Thoracic aorta (tissue), 2 donors: ENCODE measurements at regions not wholly inside any gene's neighbourhood (a gene's known extent, or its start where the extent isn't known, plus 50 kb on each side); places are given as distances from the start of the nearest gene placed in this dataset.

Source experiments
- ATAC-seq: fragments of 150-250 bp; one replicate; pipeline ENCODE4 v1.8.0; 2017; ENCODE audit warnings: low read depth; ENCODE audit not compliant: insufficient number of reproducible peaks, low FRiP score
- DNase-seq: peaks from one replicate; pipeline ENCODE4 v3.0.0-alpha.2; 2020; ENCODE audit warnings: low spot score
- H3K27ac ChIP-seq, 2 donors: fragments of 200-600 bp; sonication (generic); 1 replicate in 1 of 2; 2 replicates in 1 of 2; pipeline ENCODE4 v1.5.1; 2016; ENCODE audit warnings: mild to moderate bottlenecking in 2 of 2, moderate library complexity in 2 of 2
- H3K27me3 ChIP-seq: fragments of 200-600 bp; sonication (generic); replicated peaks from 2 replicates; pipeline ENCODE4 v1.6.0; 2016; ENCODE audit warnings: mild to moderate bottlenecking; ENCODE audit not compliant: insufficient read depth
- H3K36me3 ChIP-seq: fragments of 200-600 bp; sonication (generic); one replicate; pipeline ENCODE4 v1.5.1; 2016
- H3K4me1 ChIP-seq, 2 donors: fragments of 200-600 bp; sonication (generic); 1 replicate in 1 of 2; 2 replicates in 1 of 2; pipeline versions ENCODE4 v1.5.1 to v1.6.0; 2016; ENCODE audit warnings: low read depth in 2 of 2, mild to moderate bottlenecking in 1 of 2; ENCODE audit not compliant: control insufficient read depth in 1 of 2
- H3K4me3 ChIP-seq: fragments of 200-600 bp; sonication (generic); 2 replicates; pipeline ENCODE4 v1.5.1; 2016; ENCODE audit warnings: mild to moderate bottlenecking
- H3K9me3 ChIP-seq: fragments of 200-600 bp; sonication (generic); 2 replicates; pipeline ENCODE4 v1.5.1; 2016
- CTCF ChIP-seq: fragments of 200-600 bp; sonication (generic); IDR thresholded peaks from one replicate; pipeline ENCODE4 v1.5.1; 2019; ENCODE audit warnings: antibody characterized with exemption

- DNase-seq (no peak), ATAC-seq (no peak)
- H3K27ac ChIP-seq: no peak overlapping the region
- H3K9me3 ChIP-seq: no peaks in the 10 kb centered on the region
- H3K4me3 ChIP-seq: no peak overlapping the region
- H3K27me3 ChIP-seq: no peaks in the 10 kb centered on the region
- peaks cover 5% of the 10 kb centered on the region in 2 donors for H3K4me1 ChIP-seq
- H3K36me3 ChIP-seq: no peaks in the 10 kb centered on the region
- no peak for TF ChIP-seq CTCF
Observed at GRCh38 chr3:175896655-175897054, 1037.5 kb downstream of the NAALADL2 start.

DNA sequence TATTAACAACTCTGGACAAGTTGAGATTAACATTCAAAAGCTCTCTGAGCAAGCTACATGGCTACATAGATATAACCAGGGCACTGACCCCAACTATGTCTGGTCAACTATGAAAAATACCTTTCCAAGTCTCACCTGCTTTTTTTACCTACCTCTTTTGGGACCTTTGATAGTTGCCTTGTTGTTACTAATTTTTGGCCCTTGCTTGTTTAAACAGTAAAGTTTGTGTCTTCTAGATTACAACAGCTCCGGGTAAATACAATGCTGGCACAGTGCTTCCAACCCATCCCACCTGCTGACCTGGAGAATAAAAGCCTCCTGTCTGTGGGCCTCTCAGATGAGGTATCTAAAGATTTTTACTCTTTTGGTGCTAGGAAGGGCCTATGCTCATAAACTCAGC lies 1036.6 kb downstream of the NAALADL2 start:
- Histone ChIP-seq H3K4me1 (peaks cover 5% of the 10 kb centered on the region in 2 donors), H3K36me3 (no peaks in the 10 kb centered on the region), H3K9me3 (no peaks in the 10 kb centered on the region), H3K27ac (no peak overlapping the region), H3K4me3 (no peak overlapping the region), H3K27me3 (no peaks in the 10 kb centered on the region)
- TF ChIP-seq CTCF: no peak
- no peak for ATAC-seq
- DNase-seq: no peak

- no peaks in the 10 kb centered on the region for H3K27me3 ChIP-seq
- H3K36me3 ChIP-seq: no peaks in the 10 kb centered on the region
- no peaks in the 10 kb centered on the region for H3K9me3 ChIP-seq
- peaks cover 5% of the 10 kb centered on the region in 2 donors for H3K4me1 ChIP-seq
- DNase-seq (no peak), ATAC-seq (no peak)
- TF ChIP-seq CTCF: no peak
- no peak overlapping the region for H3K27ac ChIP-seq
- no peak overlapping the region for H3K4me3 ChIP-seq
Observed at GRCh38 chr3:175893566-175893965, 1034.4 kb downstream of the NAALADL2 start.

GRCh38 chr3:175890066-175890465 lies 1030.9 kb downstream of the NAALADL2 start:
- H3K4me3 ChIP-seq: no peak overlapping the region
- no peaks in the 10 kb centered on the region for H3K9me3 ChIP-seq
- no peaks in the 10 kb centered on the region for H3K27me3 ChIP-seq
- TF ChIP-seq CTCF: no peak
- H3K27ac ChIP-seq: no peak overlapping the region
- DNase-seq (no peak), ATAC-seq (no peak)
- H3K36me3 ChIP-seq: no peaks in the 10 kb centered on the region
- no peaks in the 10 kb centered on the region for H3K4me1 ChIP-seq

GRCh38 chr3:175885231-175885766 lies 1026.2 kb downstream of the NAALADL2 start:
- no peak for TF ChIP-seq CTCF
- H3K4me3 ChIP-seq: no peak overlapping the region
- no peak for DNase-seq
- no peak for ATAC-seq
- no peak overlapping the region for H3K27ac ChIP-seq
- H3K27me3 ChIP-seq: no peaks in the 10 kb centered on the region
- no peaks in the 10 kb centered on the region for H3K9me3 ChIP-seq
- H3K36me3 ChIP-seq: no peaks in the 10 kb centered on the region
- no peaks in the 10 kb centered on the region for H3K4me1 ChIP-seq
